Ovary (tissue), 7 donors: ENCODE measurements at regions not wholly inside any gene's neighbourhood (a gene's known extent, or its start where the extent isn't known, plus 50 kb on each side); places are given as distances from the start of the nearest gene placed in this dataset.

ENCODE experiments used
- DNase-seq, 5 donors: peaks; one replicate each; pipeline ENCODE4 v3.0.0-alpha.2; 2019 to 2020
- H3K27ac ChIP-seq, 2 donors: fragments of 200-600 bp; one replicate each; pipeline versions ENCODE4 v1.5.1 to v1.8.0; 2019 to 2022
- H3K27me3 ChIP-seq: fragments of 200-600 bp; one replicate; pipeline ENCODE4 v1.8.0; 2022
- H3K36me3 ChIP-seq: fragments of 200-600 bp; sonication (generic); one replicate; pipeline ENCODE4 v1.5.1; 2019
- H3K4me1 ChIP-seq: one replicate; pipeline ENCODE4 v1.8.1; 2013; ENCODE audit warnings: mild to moderate bottlenecking, moderate library complexity; ENCODE audit not compliant: insufficient read depth
- H3K4me3 ChIP-seq: fragments of 200-600 bp; sonication (generic); one replicate; pipeline ENCODE4 v1.5.1; 2017
- H3K9me3 ChIP-seq, 2 donors: fragments of 200-600 bp in 1 of 2; sonication (generic) in 1 of 2; one replicate each; pipeline versions ENCODE4 v1.5.1 to v1.8.1; 2013 to 2019; ENCODE audit warnings: mild to moderate bottlenecking in 1 of 2, moderate library complexity in 1 of 2
- CTCF ChIP-seq, 3 donors: fragments of 450-650 bp in 2 of 3; fragments of 200-600 bp in 1 of 3; IDR thresholded peaks; one replicate each; pipeline versions ENCODE4 v1.5.1 to v1.8.0; 2016 to 2022; ENCODE audit warnings: antibody characterized with exemption in 3 of 3, mild to moderate bottlenecking in 1 of 3
- EP300 ChIP-seq: sonication (generic); formaldehyde crosslinking; IDR thresholded peaks from one replicate; pipeline ENCODE4 v1.6.1; 2017; ENCODE audit warnings: antibody characterized with exemption
- POLR2A ChIP-seq: fragments of 450-650 bp; IDR thresholded peaks from one replicate; pipeline ENCODE4 v1.6.1; 2017; ENCODE audit warnings: antibody characterized with exemption, mild to moderate bottlenecking, moderate library complexity
- WGBS, 3 donors: extraction: QIAGEN DNeasy Blood & Tissue Kit in 1 of 3; methylation state at CpG; one replicate each; pipeline versions ENCODE4 v1.1.5 to v1.1.7; 2013 to 2017; 5-methylcytosine and 5-hydroxymethylcytosine counted together
- intact Hi-C, 4 donors: fragments of 100-400 bp; cut with DNase I; formaldehyde crosslinking; loops; one replicate each; pipeline versions ENCODE4 v1.11.0 to v1.15.1; 2022 to 2023
- donor health status: DM: no; HTN: no; CAD: no; lungs with moderate emphysema.
- donor health status: DM: no; HTN: no; CAD: no.
- donor health status: Bipolar disorder and iron deficiency.
- donor health status: DM: no; HTN: no; CAD: no.
- donor health status: DM: yes; HTN: yes; CAD: no.

GRCh38 chr12:19613051-19613535 is 173.8 kb downstream of the AEBP2 start:
- no peak for DNase-seq
- no peaks in the 10 kb centered on the region for H3K4me1 ChIP-seq
- no peak overlapping the region for H3K4me3 ChIP-seq
- intact Hi-C loops: no loop called here
- no peaks in the 10 kb centered on the region for H3K9me3 ChIP-seq
- no peaks in the 10 kb centered on the region for H3K27me3 ChIP-seq
- WGBS, 3 donors: 88 to 92% (median 92%) methylated on average over 6 of the region's 6 CpGs
- no peak overlapping the region for H3K27ac ChIP-seq
- H3K36me3 ChIP-seq: no peaks in the 10 kb centered on the region
- no peak for TF ChIP-seq CTCF (IDR thresholded peaks at IDR 0.05)

- 20 to 48% (median 28%) methylated on average over 6 of the region's 6 CpGs for WGBS, 3 donors
- Histone ChIP-seq H3K4me3 (no peak overlapping the region), H3K27ac (no peak overlapping the region), H3K36me3 (no peaks in the 10 kb centered on the region), H3K4me1 (no peaks in the 10 kb centered on the region), H3K27me3 (no peaks in the 10 kb centered on the region), H3K9me3 (no peaks in the 10 kb centered on the region)
- intact Hi-C loops: no loop called here
- DNase-seq: no peak
- no peak for TF ChIP-seq POLR2A
- TF ChIP-seq CTCF (IDR thresholded peaks at IDR 0.05): no peak
- TF ChIP-seq EP300: no peak
Observed at GRCh38 chr12:19614601-19615383, 175.5 kb downstream of the AEBP2 start.

- Histone ChIP-seq H3K27ac (no peak overlapping the region), H3K9me3 (no peaks in the 10 kb centered on the region), H3K4me1 (no peaks in the 10 kb centered on the region), H3K4me3 (no peak overlapping the region), H3K27me3 (no peaks in the 10 kb centered on the region), H3K36me3 (no peaks in the 10 kb centered on the region)
- intact Hi-C loops: no loop called here
- no peak for DNase-seq
- TF ChIP-seq POLR2A (no peak), CTCF (IDR thresholded peaks at IDR 0.05) (no peak), EP300 (no peak)
Observed at GRCh38 chr12:19615384-19615725, 176.1 kb downstream of the AEBP2 start.

- Histone ChIP-seq H3K36me3 (no peaks in the 10 kb centered on the region), H3K27ac (no peak overlapping the region), H3K4me1 (no peaks in the 10 kb centered on the region), H3K9me3 (no peaks in the 10 kb centered on the region), H3K27me3 (no peaks in the 10 kb centered on the region), H3K4me3 (no peak overlapping the region)
- intact Hi-C loops: no loop called here
- TF ChIP-seq EP300: no peak
- TF ChIP-seq CTCF (IDR thresholded peaks at IDR 0.05): no peak
- TF ChIP-seq POLR2A: no peak
- no peak for DNase-seq
- 95 to 97% (median 96%) methylated on average over 15 of the region's 15 CpGs for WGBS, 3 donors
Observed at GRCh38 chr12:19616781-19617180, 177.5 kb downstream of the AEBP2 start.
